B cell (primary cell): ENCODE measurements at regions not wholly inside any gene's neighbourhood (a gene's known extent, or its start where the extent isn't known, plus 50 kb on each side); places are given as distances from the start of the nearest gene placed in this dataset.
A peak's percentile ranks its signal among the peaks of the same experiment; 100 is the strongest.

Experiments used
- ATAC-seq: fragments of 200-7000 bp; cut with Tn5 transposase; one replicate; pipeline ENCODE4 v1.10.0; 2021; ENCODE audit warnings: low read depth, mild to moderate bottlenecking, moderate number of reproducible peaks, moderate library complexity
- CTCF ChIA-PET: fragments of 350-600 bp; sonication (Branson Sonifier 250); formaldehyde crosslinking; loops from one replicate; lab custom pipeline; 2021; ENCODE audit warnings: antibody characterized with exemption, inconsistent platforms; lab: Charles Lee
- POLR2A ChIA-PET: fragments of 350-600 bp; sonication (Branson Sonifier 250); formaldehyde crosslinking; loops from one replicate; lab custom pipeline; 2021; ENCODE audit warnings: antibody characterized with exemption; lab: Charles Lee
- DNase-seq: peaks from one replicate; pipeline ENCODE4 v3.0.0; 2013
- H2AFZ ChIP-seq: 2 replicates; pipeline ENCODE4 v1.6.1; 2012; ENCODE audit warnings: mild to moderate bottlenecking, low read depth, low read length; ENCODE audit not compliant: insufficient read depth, poor library complexity, severe bottlenecking
- H3K27ac ChIP-seq, 2 donors: 1 replicate in 1 of 2; 2 replicates in 1 of 2; pipeline ENCODE4 v1.5.1; 2012 to 2013; ENCODE audit warnings: low read length in 2 of 2, mild to moderate bottlenecking in 2 of 2, moderate library complexity in 1 of 2
- H3K27me3 ChIP-seq, 4 experiments: fragments of 200-600 bp in 1 of 4; sonication (generic) in 1 of 4; replicated peaks in 1 of 4; 1 replicate in 2 of 4; 2 replicates in 2 of 4; pipeline versions ENCODE4 v1.6.1 to v1.7.0; 2013 to 2016; ENCODE audit warnings: low read length in 3 of 4, mild to moderate bottlenecking in 2 of 4, mixed read lengths in 1 of 4, moderate library complexity in 1 of 4; ENCODE audit not compliant: insufficient read depth in 4 of 4, control insufficient read depth in 3 of 4; ENCODE audit errors: control extremely low read depth in 1 of 4
- H3K36me3 ChIP-seq, 2 experiments: replicated peaks in 1 of 2; 1 replicate in 1 of 2; 2 replicates in 1 of 2; pipeline versions ENCODE4 v1.6.1 to v1.7.1; 2013; ENCODE audit warnings: low read length in 1 of 2; ENCODE audit not compliant: insufficient read depth in 2 of 2, control insufficient read depth in 1 of 2; ENCODE audit errors: control extremely low read depth in 1 of 2, extremely low read depth in 1 of 2
- H3K4me1 ChIP-seq, 2 donors: fragments of 200-600 bp in 1 of 2; sonication (generic) in 1 of 2; 1 replicate in 1 of 2; 2 replicates in 1 of 2; pipeline versions ENCODE4 v1.5.1 to v1.6.1; 2013 to 2017; ENCODE audit warnings: low read length in 2 of 2; ENCODE audit not compliant: control insufficient read depth in 2 of 2, insufficient read depth in 2 of 2
- H3K4me2 ChIP-seq: replicated peaks from 2 replicates; pipeline ENCODE3; 2012; ENCODE audit warnings: mild to moderate bottlenecking, low read depth, low read length; ENCODE audit not compliant: poor library complexity, severe bottlenecking
- H3K4me3 ChIP-seq, 5 experiments: fragments of 200-600 bp in 1 of 5; sonication (generic) in 1 of 5; 1 replicate in 3 of 5; 2 replicates in 2 of 5; pipeline versions ENCODE4 v1.5.1 to v1.7.0; 2011 to 2016; ENCODE audit warnings: low read length in 4 of 5, mild to moderate bottlenecking in 4 of 5, low read depth in 2 of 5, control low read depth in 1 of 5, moderate library complexity in 1 of 5; ENCODE audit not compliant: insufficient read depth in 1 of 5; ENCODE audit errors: control extremely low read depth in 1 of 5, extremely low read depth in 1 of 5
- H3K79me2 ChIP-seq: fragments of 200-600 bp; sonication (generic); one replicate; pipeline ENCODE4 v1.6.0; 2016; ENCODE audit warnings: low read length; ENCODE audit not compliant: control insufficient read depth, insufficient read depth
- H3K9ac ChIP-seq: fragments of 200-600 bp; sonication (generic); 2 replicates; pipeline ENCODE4 v1.6.1; 2017; ENCODE audit warnings: mild to moderate bottlenecking, low read length, moderate library complexity
- H3K9me3 ChIP-seq, 3 donors: one replicate each; pipeline versions ENCODE4 v1.6.1 to v1.7.1; 2013; ENCODE audit warnings: low read length in 2 of 3; ENCODE audit not compliant: control insufficient read depth in 2 of 3, insufficient read depth in 1 of 3; ENCODE audit errors: control extremely low read depth in 1 of 3
- H4K20me1 ChIP-seq: 2 replicates; pipeline ENCODE4 v1.6.0; 2012; ENCODE audit warnings: mild to moderate bottlenecking, low read length; ENCODE audit not compliant: insufficient read depth, control insufficient read depth, poor library complexity, severe bottlenecking
- H3K27ac Mint-ChIP-seq: one replicate; pipeline ENCODE4 v1.8.0; 2021; ENCODE audit warnings: mixed read lengths
- H3K27me3 Mint-ChIP-seq: one replicate; pipeline ENCODE4 v1.8.0; 2021; ENCODE audit warnings: mixed read lengths
- H3K4me1 Mint-ChIP-seq: one replicate; pipeline ENCODE4 v1.8.0; 2021; ENCODE audit warnings: mixed read lengths
- H3K4me3 Mint-ChIP-seq: one replicate; pipeline ENCODE4 v1.8.0; 2021; ENCODE audit warnings: mixed read lengths
- H3K9me3 Mint-ChIP-seq: one replicate; pipeline ENCODE4 v1.8.0; 2022; ENCODE audit warnings: mixed read lengths; ENCODE audit not compliant: insufficient read depth
- EZH2 ChIP-seq: IDR thresholded peaks from 2 replicates; pipeline ENCODE4 v1.6.1; 2012; ENCODE audit warnings: borderline replicate concordance, low read depth, mild to moderate bottlenecking, moderate library complexity, low read length; ENCODE audit not compliant: insufficient read depth, poor library complexity, severe bottlenecking
- WGBS: methylation state at CpG from one replicate; pipeline ENCODE4 v1.1.5; 2013; ENCODE audit warnings: missing lambda C conversion rate; ENCODE audit not compliant: insufficient coverage; 5-methylcytosine and 5-hydroxymethylcytosine counted together
- intact Hi-C: fragments of 100-400 bp; cut with micrococcal nuclease; formaldehyde crosslinking; loops from one replicate; pipeline ENCODE4 v1.10.0; 2022
- TF ChIP-seq, protein P1 (sequence below): fragments of 200-600 bp; IDR thresholded peaks from one replicate; pipeline ENCODE4 v1.8.0; 2022; ENCODE audit warnings: antibody characterized with exemption, mild to moderate bottlenecking

DNA sequence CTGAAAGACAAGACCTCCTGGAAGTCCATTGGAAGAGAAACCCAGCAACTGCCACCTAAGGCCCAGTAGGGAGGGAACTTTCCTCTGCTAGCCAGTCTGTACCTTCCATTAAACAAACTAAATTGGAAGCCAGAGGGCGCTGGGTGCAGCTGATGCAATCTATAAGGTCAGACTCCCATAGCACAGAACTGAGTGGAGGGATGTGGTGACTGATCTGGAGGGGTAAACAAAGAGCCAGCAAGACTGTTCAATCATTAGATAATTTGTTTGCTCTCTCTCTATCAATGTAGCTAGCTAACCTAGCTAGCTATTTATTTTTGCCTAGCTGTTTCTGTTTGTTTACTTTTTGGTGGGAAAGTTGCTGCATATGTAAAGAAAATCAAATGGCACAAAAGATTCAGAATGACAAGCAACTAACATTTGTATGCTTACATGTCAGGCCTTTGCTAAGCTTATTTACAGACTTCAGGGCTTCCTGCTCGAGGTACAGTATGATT, 291.8 kb upstream of the DAB2 start:
- Histone ChIP-seq H3K9ac (no peak overlapping the region), H3K4me1 (no peaks in the 10 kb centered on the region), H3K27ac (no peak overlapping the region), H3K4me3 (no peak overlapping the region), H2AFZ (no peak overlapping the region), H4K20me1 (no peaks in the 10 kb centered on the region), H3K4me2 (no peak overlapping the region), H3K79me2 (no peaks in the 10 kb centered on the region), H3K9me3 (no peaks in the 10 kb centered on the region), H3K27me3 (no peaks in the 10 kb centered on the region), H3K36me3 (no peaks in the 10 kb centered on the region)
- no peaks in the 10 kb centered on the region for H3K9me3 Mint-ChIP-seq
- POLR2A ChIA-PET: no interaction called here
- no peaks in the 10 kb centered on the region for H3K4me1 Mint-ChIP-seq
- intact Hi-C loops: no loop called here
- CTCF ChIA-PET: interaction anchor here (0.8 to 6.3 kb wide), 5 partner anchors 27 to 1019 kb away, joined by 3 to 54 read pairs (median 7); no protein-coding TSS in a partner anchor
- H3K27ac Mint-ChIP-seq: no peak overlapping the region
- TF ChIP-seq, protein P1, sequence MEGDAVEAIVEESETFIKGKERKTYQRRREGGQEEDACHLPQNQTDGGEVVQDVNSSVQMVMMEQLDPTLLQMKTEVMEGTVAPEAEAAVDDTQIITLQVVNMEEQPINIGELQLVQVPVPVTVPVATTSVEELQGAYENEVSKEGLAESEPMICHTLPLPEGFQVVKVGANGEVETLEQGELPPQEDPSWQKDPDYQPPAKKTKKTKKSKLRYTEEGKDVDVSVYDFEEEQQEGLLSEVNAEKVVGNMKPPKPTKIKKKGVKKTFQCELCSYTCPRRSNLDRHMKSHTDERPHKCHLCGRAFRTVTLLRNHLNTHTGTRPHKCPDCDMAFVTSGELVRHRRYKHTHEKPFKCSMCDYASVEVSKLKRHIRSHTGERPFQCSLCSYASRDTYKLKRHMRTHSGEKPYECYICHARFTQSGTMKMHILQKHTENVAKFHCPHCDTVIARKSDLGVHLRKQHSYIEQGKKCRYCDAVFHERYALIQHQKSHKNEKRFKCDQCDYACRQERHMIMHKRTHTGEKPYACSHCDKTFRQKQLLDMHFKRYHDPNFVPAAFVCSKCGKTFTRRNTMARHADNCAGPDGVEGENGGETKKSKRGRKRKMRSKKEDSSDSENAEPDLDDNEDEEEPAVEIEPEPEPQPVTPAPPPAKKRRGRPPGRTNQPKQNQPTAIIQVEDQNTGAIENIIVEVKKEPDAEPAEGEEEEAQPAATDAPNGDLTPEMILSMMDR: no peak
- H3K4me3 Mint-ChIP-seq: no peak overlapping the region
- peak; percentile 28 for DNase-seq
- H3K27me3 Mint-ChIP-seq: no peaks in the 10 kb centered on the region
- no CpG with 5 or more reads among the region's 2 CpGs for WGBS
- peak; percentile 28 for ATAC-seq

GRCh38 chr5:39714036-39714698, 289.4 kb upstream of the DAB2 start:
- no peaks in the 10 kb centered on the region for H3K9me3 Mint-ChIP-seq
- no peak overlapping the region for H3K4me3 Mint-ChIP-seq
- no peaks in the 10 kb centered on the region for H3K27me3 Mint-ChIP-seq
- Histone ChIP-seq H3K4me3 (no peak overlapping the region), H2AFZ (no peak overlapping the region), H3K27ac (no peak overlapping the region), H3K36me3 (no peaks in the 10 kb centered on the region), H3K79me2 (no peaks in the 10 kb centered on the region), H3K4me1 (no peaks in the 10 kb centered on the region), H3K4me2 (no peak overlapping the region), H3K9ac (no peak overlapping the region), H3K27me3 (peaks cover 0 to 3% (median 0%) of the 10 kb centered on the region in 4 experiments), H3K9me3 (no peaks in the 10 kb centered on the region), H4K20me1 (no peaks in the 10 kb centered on the region)
- H3K4me1 Mint-ChIP-seq: no peaks in the 10 kb centered on the region
- TF ChIP-seq EZH2: no peak
- TF ChIP-seq, protein P1: peak; percentile 73
- ChIA-PET CTCF (interaction anchor here (0.6 to 6.3 kb wide), 13 partner anchors 9 to 1166 kb away, joined by 3 to 54 read pairs (median 4); no protein-coding TSS in a partner anchor), POLR2A (no interaction called here)
- intact Hi-C loops: loop anchor here (1.0 to 2.0 kb wide), 2 partner anchors 235 to 1022 kb away; no protein-coding TSS in a partner anchor
- ATAC-seq: no peak
- no CpG with 5 or more reads among the region's 2 CpGs for WGBS
- DNase-seq: peak; percentile 55
- H3K27ac Mint-ChIP-seq: no peak overlapping the region
